CD14-positive monocyte (primary cell): ENCODE measurements at regions not wholly inside any gene's neighbourhood (a gene's known extent, or its start where the extent isn't known, plus 50 kb on each side); places are given as distances from the start of the nearest gene placed in this dataset.

Experiments used
- DNase-seq, 3 donors: peaks; one replicate each; pipeline ENCODE4 v3.0.0-alpha.2; 2011 to 2022
- H2AFZ ChIP-seq: 2 replicates; pipeline ENCODE4 v1.6.0; 2012; ENCODE audit warnings: mild to moderate bottlenecking, low read depth, low read length, inconsistent platforms; ENCODE audit not compliant: insufficient read depth, poor library complexity, severe bottlenecking
- H3K27ac ChIP-seq, 2 donors: 1 replicate in 1 of 2; 2 replicates in 1 of 2; pipeline ENCODE4 v1.5.1; 2012 to 2013; ENCODE audit warnings: low read length in 2 of 2, control low read depth in 1 of 2, inconsistent platforms in 1 of 2, low read depth in 1 of 2, mild to moderate bottlenecking in 1 of 2
- H3K27me3 ChIP-seq, 2 donors: one replicate each; pipeline versions ENCODE4 v1.6.0 to v1.6.1; 2011 to 2013; ENCODE audit warnings: low read length in 2 of 2; ENCODE audit not compliant: control insufficient read depth in 2 of 2, insufficient read depth in 2 of 2
- H3K36me3 ChIP-seq, 2 donors: replicated peaks in 1 of 2; 1 replicate in 1 of 2; 2 replicates in 1 of 2; pipeline versions ENCODE4 v1.5.1 to v1.6.1; 2012 to 2013; ENCODE audit warnings: low read length in 2 of 2, control low read depth in 1 of 2, inconsistent platforms in 1 of 2, mild to moderate bottlenecking in 1 of 2; ENCODE audit not compliant: insufficient read depth in 2 of 2, control insufficient read depth in 1 of 2
- H3K4me1 ChIP-seq, 2 donors: 1 replicate in 1 of 2; 2 replicates in 1 of 2; pipeline versions ENCODE4 v1.5.1 to v1.6.1; 2012 to 2013; ENCODE audit warnings: low read length in 2 of 2, control low read depth in 1 of 2, inconsistent platforms in 1 of 2, mild to moderate bottlenecking in 1 of 2, moderate library complexity in 1 of 2; ENCODE audit not compliant: insufficient read depth in 2 of 2, control insufficient read depth in 1 of 2
- H3K4me2 ChIP-seq: replicated peaks from 2 replicates; pipeline ENCODE3; 2012; ENCODE audit warnings: low read length, moderate library complexity, mild to moderate bottlenecking; ENCODE audit not compliant: poor library complexity, severe bottlenecking; ENCODE audit errors: extremely low read depth
- H3K4me3 ChIP-seq, 3 experiments: fragments of 200-600 bp in 1 of 3; sonication (generic) in 1 of 3; replicated peaks in 1 of 3; 1 replicate in 2 of 3; 2 replicates in 1 of 3; pipeline ENCODE4 v1.5.1; 2011 to 2013; ENCODE audit warnings: low read length in 3 of 3, mild to moderate bottlenecking in 3 of 3, control low read depth in 2 of 3, low read depth in 2 of 3, inconsistent platforms in 1 of 3, moderate library complexity in 1 of 3
- H3K79me2 ChIP-seq: 2 replicates; pipeline ENCODE4 v1.6.0; 2012; ENCODE audit warnings: mild to moderate bottlenecking, control low read depth, inconsistent platforms, low read length, moderate library complexity; ENCODE audit not compliant: insufficient read depth
- H3K9ac ChIP-seq: 2 replicates; pipeline ENCODE4 v1.6.0; 2017; ENCODE audit warnings: low read length, mild to moderate bottlenecking; ENCODE audit not compliant: insufficient read depth, poor library complexity, severe bottlenecking
- H3K9me3 ChIP-seq, 2 donors: replicated peaks in 1 of 2; 1 replicate in 1 of 2; 2 replicates in 1 of 2; pipeline versions ENCODE4 v1.5.1 to v1.6.1; 2012 to 2013; ENCODE audit warnings: low read length in 2 of 2, control low read depth in 1 of 2; ENCODE audit not compliant: control insufficient read depth in 1 of 2, insufficient read depth in 1 of 2
- H4K20me1 ChIP-seq: 2 replicates; pipeline ENCODE4 v1.6.0; 2012; ENCODE audit warnings: mild to moderate bottlenecking, low read length, control low read depth, moderate library complexity; ENCODE audit not compliant: insufficient read depth
- H3K27ac Mint-ChIP-seq, 7 donors: one replicate each; pipeline ENCODE4 v1.8.0; 2020; ENCODE audit warnings: mild to moderate bottlenecking in 7 of 7, mixed read lengths in 7 of 7, moderate library complexity in 6 of 7, inconsistent platforms in 2 of 7
- H3K27me3 Mint-ChIP-seq, 3 donors: one replicate each; pipeline ENCODE4 v1.8.0; 2021 to 2022; ENCODE audit warnings: low read depth in 3 of 3, mild to moderate bottlenecking in 3 of 3, mixed read lengths in 3 of 3, moderate library complexity in 3 of 3, inconsistent platforms in 1 of 3
- H3K36me3 Mint-ChIP-seq, 2 donors: one replicate each; pipeline ENCODE4 v1.8.0; 2020; ENCODE audit warnings: mixed read lengths in 2 of 2, inconsistent platforms in 1 of 2, mild to moderate bottlenecking in 1 of 2
- H3K4me1 Mint-ChIP-seq: one replicate; pipeline ENCODE4 v1.8.0; 2020; ENCODE audit warnings: mild to moderate bottlenecking, mixed read lengths
- H3K4me3 Mint-ChIP-seq, 2 donors: one replicate each; pipeline ENCODE4 v1.8.0; 2020; ENCODE audit warnings: mild to moderate bottlenecking in 2 of 2, mixed read lengths in 2 of 2, moderate library complexity in 1 of 2
- H3K9me3 Mint-ChIP-seq, 7 donors: one replicate each; pipeline ENCODE4 v1.8.0; 2020 to 2022; ENCODE audit warnings: mixed read lengths in 7 of 7, mild to moderate bottlenecking in 6 of 7, moderate library complexity in 6 of 7, inconsistent platforms in 2 of 7
- CTCF ChIP-seq: fragments of 200-600 bp; IDR thresholded peaks from one replicate; pipeline ENCODE4 v1.8.0; 2022; ENCODE audit warnings: antibody characterized with exemption, mild to moderate bottlenecking
- WGBS: methylation state at CpG from one replicate; pipeline ENCODE4 v1.1.5; 2013; ENCODE audit warnings: missing lambda C conversion rate; ENCODE audit not compliant: insufficient coverage; 5-methylcytosine and 5-hydroxymethylcytosine counted together
- intact Hi-C, 2 donors: fragments of 100-400 bp; cut with micrococcal nuclease; formaldehyde crosslinking; loops; one replicate each; pipeline versions ENCODE4 v1.15.0 to v1.15.1; 2023

GRCh38 chr13:64617231-64617630 lies 2612.9 kb downstream of the PCDH9 start:
- Histone ChIP-seq H3K27me3 (no peaks in the 10 kb centered on the region), H3K4me2 (no peak overlapping the region), H3K27ac (no peak overlapping the region), H3K4me1 (no peaks in the 10 kb centered on the region), H3K9ac (no peak overlapping the region), H3K36me3 (no peaks in the 10 kb centered on the region), H3K79me2 (no peaks in the 10 kb centered on the region), H4K20me1 (no peaks in the 10 kb centered on the region), H2AFZ (no peak overlapping the region), H3K4me3 (no peak overlapping the region), H3K9me3 (peaks cover 4% of the 10 kb centered on the region in 2 donors)
- Mint-ChIP-seq H3K36me3 (no peaks in the 10 kb centered on the region), H3K9me3 (peaks cover 0 to 7% (median 0%) of the 10 kb centered on the region in 7 donors), H3K27me3 (no peaks in the 10 kb centered on the region), H3K4me1 (no peaks in the 10 kb centered on the region), H3K4me3 (no peak overlapping the region), H3K27ac (no peak overlapping the region)
- intact Hi-C loops = no loop called here
- DNase-seq = no peak
- TF ChIP-seq CTCF = no peak
- no CpG with 5 or more reads among the region's 4 CpGs for WGBS

- Mint-ChIP-seq H3K36me3 (no peaks in the 10 kb centered on the region), H3K4me3 (no peak overlapping the region), H3K27me3 (no peaks in the 10 kb centered on the region), H3K27ac (no peak overlapping the region), H3K9me3 (peaks cover 0 to 8% (median 2%) of the 10 kb centered on the region in 7 donors), H3K4me1 (no peaks in the 10 kb centered on the region)
- DNase-seq = no peak
- no peak overlapping the region for H3K4me3 ChIP-seq
- TF ChIP-seq CTCF = no peak
- H3K27me3 ChIP-seq = no peaks in the 10 kb centered on the region
- no peak overlapping the region for H3K27ac ChIP-seq
- H3K4me2 ChIP-seq = no peak overlapping the region
- H3K4me1 ChIP-seq = no peaks in the 10 kb centered on the region
- H3K9me3 ChIP-seq = no peaks in the 10 kb centered on the region
- no peaks in the 10 kb centered on the region for H4K20me1 ChIP-seq
- H2AFZ ChIP-seq = no peak overlapping the region
- no peak overlapping the region for H3K9ac ChIP-seq
- no peaks in the 10 kb centered on the region for H3K36me3 ChIP-seq
- H3K79me2 ChIP-seq = no peaks in the 10 kb centered on the region
- intact Hi-C loops = no loop called here
Observed at GRCh38 chr13:64591971-64592370, 2638.2 kb downstream of the PCDH9 start.
